Mesothelial cell of epicardium (in vitro differentiated cells): ENCODE measurements at regions not wholly inside any gene's neighbourhood (a gene's known extent, or its start where the extent isn't known, plus 50 kb on each side); places are given as distances from the start of the nearest gene placed in this dataset.

Experiments used
- DNase-seq, 2 experiments: peaks; one replicate each; pipeline ENCODE4 v3.0.0; 2021; ENCODE audit warnings: low spot score in 2 of 2; ENCODE audit not compliant: unreplicated experiment in 2 of 2
- H3K27ac Mint-ChIP-seq: 2 replicates; pipeline ENCODE4 v1.8.0; 2021; ENCODE audit warnings: mixed read lengths
- H3K27me3 Mint-ChIP-seq: 2 replicates; pipeline ENCODE4 v1.8.0; 2021; ENCODE audit warnings: low read depth, mixed read lengths
- H3K36me3 Mint-ChIP-seq: 2 replicates; pipeline ENCODE4 v1.8.0; 2021; ENCODE audit warnings: mixed read lengths
- H3K4me1 Mint-ChIP-seq: 2 replicates; pipeline ENCODE4 v1.8.0; 2021; ENCODE audit warnings: mixed read lengths
- H3K4me3 Mint-ChIP-seq: 2 replicates; pipeline ENCODE4 v1.8.0; 2021; ENCODE audit warnings: mild to moderate bottlenecking, moderate library complexity, mixed read lengths
- H3K9me3 Mint-ChIP-seq: 2 replicates; pipeline ENCODE4 v1.8.0; 2021; ENCODE audit warnings: mixed read lengths
- TF ChIP-seq, protein P1 (sequence below): fragments of 200-600 bp; sonication (generic); IDR thresholded peaks from one replicate; pipeline ENCODE4 v1.5.0; 2021; ENCODE audit warnings: antibody characterized with exemption; ENCODE audit not compliant: unreplicated experiment

DNA sequence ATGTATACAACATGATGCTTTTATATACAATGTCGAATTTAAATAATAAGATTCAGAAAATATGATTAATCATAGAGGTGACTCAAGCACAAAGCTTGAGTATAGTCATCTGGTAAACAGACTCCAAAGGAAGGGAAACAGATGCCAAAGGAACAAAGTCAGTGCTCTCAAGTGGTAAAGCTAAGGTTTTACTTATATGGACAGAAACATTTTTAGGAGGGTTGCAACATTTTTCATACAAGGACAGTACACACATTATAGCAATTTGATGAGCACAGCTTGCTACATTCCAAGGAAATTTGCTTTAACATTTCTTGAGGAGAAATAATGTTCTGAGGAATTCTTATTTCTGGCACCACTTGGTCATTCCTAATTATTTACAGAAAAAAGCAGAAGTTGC lies 333.4 kb upstream of the AADAT start:
- TF ChIP-seq, protein P1, sequence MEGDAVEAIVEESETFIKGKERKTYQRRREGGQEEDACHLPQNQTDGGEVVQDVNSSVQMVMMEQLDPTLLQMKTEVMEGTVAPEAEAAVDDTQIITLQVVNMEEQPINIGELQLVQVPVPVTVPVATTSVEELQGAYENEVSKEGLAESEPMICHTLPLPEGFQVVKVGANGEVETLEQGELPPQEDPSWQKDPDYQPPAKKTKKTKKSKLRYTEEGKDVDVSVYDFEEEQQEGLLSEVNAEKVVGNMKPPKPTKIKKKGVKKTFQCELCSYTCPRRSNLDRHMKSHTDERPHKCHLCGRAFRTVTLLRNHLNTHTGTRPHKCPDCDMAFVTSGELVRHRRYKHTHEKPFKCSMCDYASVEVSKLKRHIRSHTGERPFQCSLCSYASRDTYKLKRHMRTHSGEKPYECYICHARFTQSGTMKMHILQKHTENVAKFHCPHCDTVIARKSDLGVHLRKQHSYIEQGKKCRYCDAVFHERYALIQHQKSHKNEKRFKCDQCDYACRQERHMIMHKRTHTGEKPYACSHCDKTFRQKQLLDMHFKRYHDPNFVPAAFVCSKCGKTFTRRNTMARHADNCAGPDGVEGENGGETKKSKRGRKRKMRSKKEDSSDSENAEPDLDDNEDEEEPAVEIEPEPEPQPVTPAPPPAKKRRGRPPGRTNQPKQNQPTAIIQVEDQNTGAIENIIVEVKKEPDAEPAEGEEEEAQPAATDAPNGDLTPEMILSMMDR = no peak
- H3K27me3 Mint-ChIP-seq = no peaks in the 10 kb centered on the region
- no peak overlapping the region for H3K4me3 Mint-ChIP-seq
- no peaks in the 10 kb centered on the region for H3K4me1 Mint-ChIP-seq
- no peak for DNase-seq
- peaks cover 15% of the 10 kb centered on the region for H3K9me3 Mint-ChIP-seq
- no peaks in the 10 kb centered on the region for H3K36me3 Mint-ChIP-seq
- no peak overlapping the region for H3K27ac Mint-ChIP-seq

DNA sequence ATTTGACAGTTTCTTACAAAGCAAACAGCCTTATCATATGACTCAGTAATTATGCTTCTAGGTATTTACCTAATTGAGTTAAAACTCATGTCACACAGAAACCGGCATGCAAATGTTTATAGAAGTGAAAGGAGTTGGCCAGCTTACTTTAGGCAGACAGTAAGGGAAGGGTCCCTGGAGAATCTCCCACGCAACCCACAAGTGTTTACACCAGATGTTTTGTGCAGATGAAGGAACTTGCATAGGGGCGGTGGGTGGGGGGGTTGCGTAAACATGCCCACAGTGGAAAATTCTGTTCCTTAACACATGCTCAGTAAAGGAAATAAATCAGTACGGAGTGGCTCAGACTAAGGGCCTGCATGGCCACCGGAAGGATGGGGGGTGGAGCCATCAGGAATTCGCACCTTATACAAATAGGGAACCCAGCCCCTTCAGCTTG lies 330.5 kb upstream of the AADAT start:
- Mint-ChIP-seq H3K27ac (no peak overlapping the region), H3K4me3 (no peak overlapping the region), H3K27me3 (no peaks in the 10 kb centered on the region), H3K36me3 (no peaks in the 10 kb centered on the region), H3K4me1 (no peaks in the 10 kb centered on the region), H3K9me3 (peaks cover 15% of the 10 kb centered on the region)
- no peak for DNase-seq
- TF ChIP-seq, protein P1 = no peak

DNA sequence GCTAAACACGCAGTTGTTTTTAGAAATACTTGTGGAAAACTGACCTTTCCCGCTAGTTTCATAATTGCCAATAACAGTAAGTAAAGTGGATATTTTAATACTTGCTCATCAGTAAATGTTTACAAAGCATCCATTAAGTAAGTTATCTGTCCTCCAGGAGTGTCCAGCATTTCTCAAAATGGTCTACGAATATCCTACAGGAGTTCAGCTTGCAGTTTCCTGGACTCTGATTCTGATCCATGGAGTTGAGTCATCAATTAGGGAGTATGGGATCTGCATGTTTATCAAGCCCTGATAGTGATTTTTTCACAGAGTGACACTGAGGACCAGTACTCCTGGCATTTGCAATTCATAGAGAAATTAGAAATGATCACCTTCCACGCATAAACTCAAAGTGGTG lies 325.2 kb upstream of the AADAT start:
- Mint-ChIP-seq H3K27me3 (no peaks in the 10 kb centered on the region), H3K27ac (no peak overlapping the region), H3K36me3 (no peaks in the 10 kb centered on the region), H3K4me3 (no peak overlapping the region), H3K9me3 (peaks cover 5% of the 10 kb centered on the region), H3K4me1 (no peaks in the 10 kb centered on the region)
- DNase-seq = no peak
- TF ChIP-seq, protein P1 = no peak

DNA sequence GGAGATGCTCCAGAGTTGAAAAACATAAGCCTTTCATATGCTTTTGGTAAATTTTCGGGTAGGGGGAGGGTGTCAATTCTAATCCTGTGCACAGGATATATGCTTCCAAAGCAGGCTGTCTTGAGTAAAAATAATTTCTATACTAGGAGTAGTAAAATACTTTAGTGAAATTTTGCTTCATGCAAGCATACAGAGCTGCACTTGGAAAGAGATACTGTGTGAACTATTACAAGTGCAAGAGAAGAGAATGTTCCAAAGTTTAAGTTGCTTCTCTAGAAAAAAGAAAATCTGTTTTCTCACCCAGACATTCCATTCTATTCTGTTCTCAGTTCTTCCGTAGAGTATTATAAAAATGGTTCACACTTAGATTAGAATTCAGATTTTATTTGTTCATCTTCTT lies 324.6 kb upstream of the AADAT start:
- Mint-ChIP-seq H3K36me3 (no peaks in the 10 kb centered on the region), H3K4me3 (no peak overlapping the region), H3K27me3 (no peaks in the 10 kb centered on the region), H3K4me1 (no peaks in the 10 kb centered on the region), H3K27ac (no peak overlapping the region), H3K9me3 (peaks cover 3% of the 10 kb centered on the region)
- TF ChIP-seq, protein P1 = no peak
- no peak for DNase-seq

DNA sequence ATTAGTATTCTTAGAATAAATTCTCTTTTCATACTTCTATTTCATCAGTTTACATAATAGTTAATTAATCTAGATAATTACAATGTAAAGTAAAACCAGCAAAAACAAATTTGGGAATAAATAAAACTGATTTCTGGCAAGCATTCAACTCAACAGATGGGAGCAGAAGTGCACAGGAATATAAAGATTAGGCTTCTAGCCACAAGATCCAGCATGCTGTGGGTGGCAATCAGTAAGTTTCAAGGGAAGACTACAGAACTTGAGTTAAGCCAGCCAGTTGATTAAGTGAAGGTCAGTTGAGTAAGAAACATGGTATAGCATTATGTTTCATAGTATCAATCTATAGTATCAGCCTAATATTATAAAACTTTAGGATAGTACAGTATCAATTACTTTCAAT lies 324.2 kb upstream of the AADAT start:
- H3K4me3 Mint-ChIP-seq = no peak overlapping the region
- no peak for DNase-seq
- no peaks in the 10 kb centered on the region for H3K9me3 Mint-ChIP-seq
- TF ChIP-seq, protein P1 = no peak
- no peaks in the 10 kb centered on the region for H3K36me3 Mint-ChIP-seq
- no peak overlapping the region for H3K27ac Mint-ChIP-seq
- no peaks in the 10 kb centered on the region for H3K4me1 Mint-ChIP-seq
- H3K27me3 Mint-ChIP-seq = no peaks in the 10 kb centered on the region

DNA sequence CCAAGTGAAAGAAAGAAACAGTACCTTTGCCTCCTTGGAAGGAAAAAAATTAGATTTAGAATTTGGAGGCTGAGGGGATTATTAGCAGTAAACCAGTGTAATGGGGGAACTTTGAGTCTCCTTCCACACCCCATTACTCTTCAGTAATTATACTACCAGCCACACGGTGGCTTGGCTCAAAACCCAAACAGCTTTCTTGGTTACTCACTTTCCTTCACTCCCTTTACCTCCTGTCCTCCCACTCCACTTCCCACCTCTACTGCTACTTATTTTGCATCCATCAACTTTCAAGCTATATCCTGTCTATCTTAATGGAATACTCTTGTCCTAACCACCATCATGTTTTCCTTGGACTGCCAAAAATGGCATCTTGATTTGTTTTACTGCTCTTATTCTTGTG lies 310.6 kb upstream of the AADAT start:
- H3K27ac Mint-ChIP-seq = no peak overlapping the region
- peaks cover 43% of the 10 kb centered on the region for H3K4me1 Mint-ChIP-seq
- no peaks in the 10 kb centered on the region for H3K36me3 Mint-ChIP-seq
- H3K9me3 Mint-ChIP-seq = peaks cover 19% of the 10 kb centered on the region
- no peaks in the 10 kb centered on the region for H3K27me3 Mint-ChIP-seq
- no peak overlapping the region for H3K4me3 Mint-ChIP-seq
- TF ChIP-seq, protein P1 = no peak
- no peak for DNase-seq
